Renal cortical epithelial cell (primary cell): ENCODE measurements at regions not wholly inside any gene's neighbourhood (a gene's known extent, or its start where the extent isn't known, plus 50 kb on each side); places are given as distances from the start of the nearest gene placed in this dataset.
A peak's percentile ranks its signal among the peaks of the same experiment; 100 is the strongest.
"Not testable (repeated sequence)": the region's sequence is repeated elsewhere in the genome, so short reads cannot be mapped to it uniquely, and the experiment has no call there.

Source experiments
- DNase-seq: peaks from one replicate; pipeline ENCODE4 v3.0.0-alpha.2; 2011; ENCODE audit warnings: low read depth

- DNase-seq, result not testable (repeated sequence)
Measured at GRCh38 chr9:63912451-63912850, 1372.6 kb downstream of the FOXD4L5 start.

- not testable (repeated sequence) for DNase-seq
Measured at GRCh38 chr9:63909076-63909475, 1375.9 kb downstream of the FOXD4L5 start.

GRCh38 chr9:63899637-63900190 lies 1385.3 kb downstream of the FOXD4L5 start:
- not testable (repeated sequence) for DNase-seq

- not testable (repeated sequence) for DNase-seq
Measured at GRCh38 chr9:63881386-63881785, 1403.6 kb downstream of the FOXD4L5 start.

- DNase-seq, result not testable (repeated sequence)
Measured at GRCh38 chr9:63876380-63876779, 1408.6 kb downstream of the FOXD4L5 start.

- DNase-seq, result no peak
Measured at GRCh38 chr9:63859475-63860215, 1425.4 kb downstream of the FOXD4L5 start.

GRCh38 chr9:63859090-63859474 lies 1425.9 kb downstream of the FOXD4L5 start:
- DNase-seq, result not testable (repeated sequence)

- DNase-seq, result not testable (repeated sequence)
Measured at GRCh38 chr9:63853140-63853751, 1431.8 kb downstream of the FOXD4L5 start.

GRCh38 chr9:63824804-63825203 lies 1460.2 kb downstream of the FOXD4L5 start:
- DNase-seq, result not testable (repeated sequence)

- DNase-seq, result not testable (repeated sequence)
Measured at GRCh38 chr9:63823375-63824201, 1461.4 kb downstream of the FOXD4L5 start.

- not testable (repeated sequence) for DNase-seq
Measured at GRCh38 chr9:63822615-63823374, 1462.2 kb downstream of the FOXD4L5 start.

- DNase-seq, result not testable (repeated sequence)
Measured at GRCh38 chr9:63821293-63821692, 1463.7 kb downstream of the FOXD4L5 start.

- not testable (repeated sequence) for DNase-seq
Measured at GRCh38 chr9:63820882-63821281, 1464.1 kb downstream of the FOXD4L5 start.

- not testable (repeated sequence) for DNase-seq
Measured at GRCh38 chr9:63820383-63820782, 1464.6 kb downstream of the FOXD4L5 start.

GRCh38 chr9:63817622-63818518 lies 1467.1 kb downstream of the FOXD4L5 start:
- DNase-seq, result no peak

- peak; percentile 55 for DNase-seq
Measured at GRCh38 chr9:63816751-63817621, 1468.0 kb downstream of the FOXD4L5 start.

- not testable (repeated sequence) for DNase-seq
Measured at GRCh38 chr9:63814970-63815669, 1469.9 kb downstream of the FOXD4L5 start.

GRCh38 chr9:63813391-63814021 lies 1471.5 kb downstream of the FOXD4L5 start:
- DNase-seq, result not testable (repeated sequence)
